BLaER1 (cell line): ENCODE measurements at regions not wholly inside any gene's neighbourhood (a gene's known extent, or its start where the extent isn't known, plus 50 kb on each side); places are given as distances from the start of the nearest gene placed in this dataset.

Experiments used
- H3K27ac ChIP-seq: shearing (Covaris generic); formaldehyde crosslinking; 2 replicates; pipeline ENCODE4 v1.8.1; 2022
- H3K27me3 ChIP-seq: shearing (Covaris generic); formaldehyde crosslinking; 2 replicates; pipeline ENCODE4 v1.8.1; 2022
- H3K36me3 ChIP-seq: shearing (Covaris generic); formaldehyde crosslinking; 2 replicates; pipeline ENCODE4 v1.8.1; 2022
- H3K4me1 ChIP-seq: shearing (Covaris generic); formaldehyde crosslinking; 2 replicates; pipeline ENCODE4 v1.8.1; 2022
- H3K4me2 ChIP-seq: shearing (Covaris generic); formaldehyde crosslinking; 2 replicates; pipeline ENCODE4 v1.8.1; 2022
- H3K4me3 ChIP-seq: shearing (Covaris generic); formaldehyde crosslinking; 2 replicates; pipeline ENCODE4 v1.8.1; 2022
- H3K9ac ChIP-seq: shearing (Covaris generic); formaldehyde crosslinking; 2 replicates; pipeline ENCODE4 v1.8.1; 2022
- H3K9me3 ChIP-seq: shearing (Covaris generic); formaldehyde crosslinking; 2 replicates; pipeline ENCODE4 v1.8.1; 2022
- H4K20me1 ChIP-seq: shearing (Covaris generic); formaldehyde crosslinking; 2 replicates; pipeline ENCODE4 v1.8.1; 2022
- Cebpa-rat ChIP-seq: shearing (Covaris generic); IDR thresholded peaks from 2 replicates; pipeline ENCODE4 v1.8.1; 2022

- Histone ChIP-seq H4K20me1 (no peaks in the 10 kb centered on the region), H3K27me3 (no peaks in the 10 kb centered on the region), H3K27ac (no peak overlapping the region), H3K9ac (no peak overlapping the region), H3K4me1 (no peaks in the 10 kb centered on the region), H3K4me3 (no peak overlapping the region), H3K4me2 (no peak overlapping the region), H3K9me3 (no peaks in the 10 kb centered on the region), H3K36me3 (no peaks in the 10 kb centered on the region)
- no peak for TF ChIP-seq Cebpa-rat
Measured at GRCh38 chr6:106005013-106005412, 81.1 kb upstream of the PRDM1 start.

DNA sequence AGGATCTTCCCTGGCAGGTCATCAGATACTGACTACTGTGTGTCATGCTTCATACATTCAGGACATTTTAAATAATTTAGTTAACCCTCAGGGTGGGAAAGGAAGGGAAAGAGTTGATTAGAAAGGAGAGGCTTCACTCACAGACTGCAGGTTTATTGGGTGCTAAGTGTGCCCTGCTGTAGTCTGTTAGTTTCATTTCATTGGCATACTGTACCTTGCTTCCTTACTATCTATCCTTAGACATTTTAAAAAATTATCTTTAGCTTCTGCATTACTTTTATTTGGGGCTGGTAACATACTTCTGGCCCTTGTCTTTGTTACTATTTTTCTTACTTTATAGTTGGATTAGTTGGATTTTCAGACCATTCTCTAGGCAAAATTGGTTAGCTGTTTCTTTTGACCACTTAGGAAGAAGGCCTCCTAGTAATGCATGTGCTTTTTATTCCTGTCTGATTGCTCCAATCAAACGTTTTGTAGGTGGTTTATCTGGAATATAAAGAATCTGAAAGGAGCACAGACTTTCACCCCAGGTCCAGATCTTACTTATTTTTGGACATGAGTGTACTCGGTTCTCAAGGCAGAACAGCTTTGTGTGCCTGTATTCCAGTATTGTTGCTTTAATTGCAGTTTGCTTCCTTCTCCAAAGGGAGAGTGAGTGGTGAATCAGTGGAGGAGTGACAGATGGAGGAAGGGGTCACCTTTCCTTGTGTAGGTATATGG is 82.7 kb upstream of the PRDM1 start:
- Histone ChIP-seq H3K27ac (no peak overlapping the region), H3K9ac (no peak overlapping the region)

DNA sequence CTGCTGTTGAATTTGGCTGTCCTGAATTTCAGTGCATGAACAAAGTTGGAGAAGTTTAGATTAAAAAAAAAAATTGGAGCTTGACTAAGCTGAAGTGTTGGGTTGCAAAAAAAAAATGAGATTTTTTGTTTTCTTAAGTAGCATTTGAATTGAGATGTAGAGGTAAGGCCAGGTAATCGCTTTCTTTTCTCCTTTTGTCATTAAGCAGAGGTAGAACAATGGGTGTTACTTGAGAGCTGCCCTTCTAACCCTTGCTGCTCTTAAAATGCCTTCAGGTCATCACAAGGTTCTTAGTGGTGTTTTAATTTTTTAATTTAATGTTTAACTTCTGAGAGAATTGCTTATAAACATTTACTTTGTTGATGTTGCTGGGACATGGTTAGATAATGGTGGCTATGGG is 84.1 kb upstream of the PRDM1 start:
- no peak for TF ChIP-seq Cebpa-rat
- no peaks in the 10 kb centered on the region for H3K4me1 ChIP-seq
- H3K4me2 ChIP-seq = no peak overlapping the region
- no peak overlapping the region for H3K4me3 ChIP-seq
- H3K27me3 ChIP-seq = peaks cover 7% of the 10 kb centered on the region
- peaks cover 4% of the 10 kb centered on the region; the same call in 1 of the 2 replicates for H4K20me1 ChIP-seq
- H3K9ac ChIP-seq = no peak overlapping the region
- no peak overlapping the region for H3K27ac ChIP-seq
- H3K9me3 ChIP-seq = no peaks in the 10 kb centered on the region
- H3K36me3 ChIP-seq = no peaks in the 10 kb centered on the region

More for the DNA sequence above, 82.7 kb upstream of the PRDM1 start:
- Histone ChIP-seq H3K27me3 (no peaks in the 10 kb centered on the region), H3K4me2 (no peak overlapping the region), H3K36me3 (no peaks in the 10 kb centered on the region), H3K4me1 (no peaks in the 10 kb centered on the region), H3K9me3 (no peaks in the 10 kb centered on the region), H4K20me1 (no peaks in the 10 kb centered on the region), H3K4me3 (no peak overlapping the region)
- no peak for TF ChIP-seq Cebpa-rat

DNA sequence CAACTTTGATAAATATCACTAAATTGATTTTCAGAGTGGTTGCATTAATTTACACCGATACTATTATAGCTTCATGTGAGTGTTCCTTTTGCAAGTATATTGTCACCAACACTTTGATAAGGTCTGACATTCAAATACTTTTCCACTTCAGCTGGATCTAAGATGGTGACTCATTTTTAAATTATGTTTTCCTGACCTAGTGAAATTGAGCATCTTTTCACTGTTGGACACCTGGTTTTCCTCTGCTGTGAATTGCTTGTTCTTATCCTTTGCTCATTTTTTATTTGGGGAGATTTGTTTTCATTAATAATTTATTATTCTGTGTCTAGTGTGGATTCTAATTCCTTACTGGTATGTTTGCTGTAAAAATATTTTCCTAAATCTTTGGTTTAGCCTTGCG is 85.2 kb upstream of the PRDM1 start:
- no peak overlapping the region for H3K4me3 ChIP-seq

DNA sequence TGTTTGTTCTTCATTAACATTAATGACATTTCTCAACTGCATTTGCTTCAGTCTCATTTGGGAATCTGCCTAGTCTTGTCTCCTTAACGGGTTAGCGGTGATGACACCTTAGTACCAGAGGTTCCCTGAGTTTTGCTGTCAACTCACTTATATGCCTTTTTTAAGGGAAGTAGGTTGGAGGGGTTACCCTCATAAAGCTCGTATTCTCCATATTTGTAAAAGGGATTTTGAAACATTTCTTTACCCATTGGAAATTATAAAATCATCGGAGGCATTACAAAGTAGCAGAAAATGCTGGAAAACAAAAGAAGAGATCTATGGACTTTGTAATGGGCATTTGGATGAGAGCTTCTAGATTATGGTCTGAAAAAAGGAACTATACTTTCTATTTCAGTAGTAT is 88.7 kb upstream of the PRDM1 start:
- peaks cover 52% of the 10 kb centered on the region for H3K27me3 ChIP-seq
- H4K20me1 ChIP-seq = peaks cover 32% of the 10 kb centered on the region; the same call in 1 of the 2 replicates
- H3K9me3 ChIP-seq = 0 out of 2 replicates have a peak, but pooled peaks cover 4% of the 10 kb centered on the region
- H3K9ac ChIP-seq = no peak overlapping the region
- H3K36me3 ChIP-seq = no peaks in the 10 kb centered on the region
- no peak overlapping the region for H3K4me2 ChIP-seq
- H3K4me3 ChIP-seq = no peak overlapping the region
- H3K27ac ChIP-seq = no peak overlapping the region
- no peak for TF ChIP-seq Cebpa-rat
- peaks cover 19% of the 10 kb centered on the region for H3K4me1 ChIP-seq

More for the DNA sequence above, 85.2 kb upstream of the PRDM1 start:
- no peak overlapping the region for H3K4me2 ChIP-seq
- no peaks in the 10 kb centered on the region for H3K4me1 ChIP-seq
- peaks cover 10% of the 10 kb centered on the region; the same call in 1 of the 2 replicates for H4K20me1 ChIP-seq
- TF ChIP-seq Cebpa-rat = no peak
- H3K9me3 ChIP-seq = no peaks in the 10 kb centered on the region
- no peak overlapping the region for H3K9ac ChIP-seq
- H3K27me3 ChIP-seq = peaks cover 18% of the 10 kb centered on the region
- H3K36me3 ChIP-seq = no peaks in the 10 kb centered on the region
- no peak overlapping the region for H3K27ac ChIP-seq

DNA sequence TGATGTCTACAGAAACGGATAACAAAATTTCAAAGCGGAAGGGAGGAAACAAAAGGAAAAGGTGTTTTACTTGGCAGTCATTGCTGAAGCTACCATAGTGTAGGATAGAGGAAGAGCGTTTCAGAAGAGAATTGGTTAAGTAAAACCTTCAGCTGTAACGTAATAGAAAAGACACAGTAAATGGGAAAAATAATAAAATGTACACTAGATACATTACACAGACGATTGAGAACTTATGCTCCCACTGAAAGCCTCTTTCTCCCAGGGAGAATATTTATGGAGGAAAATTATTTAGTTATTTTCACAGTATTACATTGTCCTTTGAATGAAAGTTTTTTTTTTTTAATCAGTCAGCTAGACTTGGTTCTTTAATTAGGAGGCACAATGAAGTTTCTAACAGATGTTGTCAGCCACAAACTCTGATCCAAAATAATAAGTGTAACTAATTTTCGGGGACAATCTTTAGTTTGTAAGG is 90.7 kb upstream of the PRDM1 start:
- H3K9me3 ChIP-seq = 0 out of 2 replicates have a peak, but pooled peaks cover 4% of the 10 kb centered on the region
- H3K4me2 ChIP-seq = peak overlapping the region; percentile 88; the same call in 1 of the 2 replicates
- no peak overlapping the region for H3K9ac ChIP-seq
- H4K20me1 ChIP-seq = peaks cover 32% of the 10 kb centered on the region; the same call in 1 of the 2 replicates
- peaks cover 66% of the 10 kb centered on the region for H3K27me3 ChIP-seq
- no peak overlapping the region for H3K4me3 ChIP-seq
- H3K27ac ChIP-seq = no peak overlapping the region
- no peak for TF ChIP-seq Cebpa-rat
- H3K4me1 ChIP-seq = peaks cover 23% of the 10 kb centered on the region
- H3K36me3 ChIP-seq = no peaks in the 10 kb centered on the region

- Histone ChIP-seq H4K20me1 (peaks cover 32% of the 10 kb centered on the region; the same call in 1 of the 2 replicates), H3K4me2 (peak overlapping the region; percentile 88), H3K4me3 (peak overlapping the region; percentile 67), H3K27ac (no peak overlapping the region), H3K36me3 (no peaks in the 10 kb centered on the region), H3K9me3 (0 out of 2 replicates have a peak, but pooled peaks cover 4% of the 10 kb centered on the region), H3K27me3 (peaks cover 72% of the 10 kb centered on the region), H3K9ac (peak overlapping the region; percentile 30; the same call in 1 of the 2 replicates), H3K4me1 (peaks cover 23% of the 10 kb centered on the region)
- TF ChIP-seq Cebpa-rat = no peak
Measured at GRCh38 chr6:105994591-105995390, 91.3 kb upstream of the PRDM1 start.

- Histone ChIP-seq H3K27ac (no peak overlapping the region), H3K4me3 (peak overlapping the region; percentile 67), H3K4me1 (peaks cover 23% of the 10 kb centered on the region), H3K9me3 (0 out of 2 replicates have a peak, but pooled peaks cover 4% of the 10 kb centered on the region), H3K36me3 (no peaks in the 10 kb centered on the region), H3K4me2 (peak overlapping the region; percentile 88), H3K27me3 (peaks cover 76% of the 10 kb centered on the region), H4K20me1 (peaks cover 32% of the 10 kb centered on the region; the same call in 1 of the 2 replicates), H3K9ac (no peak overlapping the region)
- peak; percentile 64; the same call in 1 of the 2 replicates for TF ChIP-seq Cebpa-rat
Measured at GRCh38 chr6:105994118-105994590, 92.0 kb upstream of the PRDM1 start.

DNA sequence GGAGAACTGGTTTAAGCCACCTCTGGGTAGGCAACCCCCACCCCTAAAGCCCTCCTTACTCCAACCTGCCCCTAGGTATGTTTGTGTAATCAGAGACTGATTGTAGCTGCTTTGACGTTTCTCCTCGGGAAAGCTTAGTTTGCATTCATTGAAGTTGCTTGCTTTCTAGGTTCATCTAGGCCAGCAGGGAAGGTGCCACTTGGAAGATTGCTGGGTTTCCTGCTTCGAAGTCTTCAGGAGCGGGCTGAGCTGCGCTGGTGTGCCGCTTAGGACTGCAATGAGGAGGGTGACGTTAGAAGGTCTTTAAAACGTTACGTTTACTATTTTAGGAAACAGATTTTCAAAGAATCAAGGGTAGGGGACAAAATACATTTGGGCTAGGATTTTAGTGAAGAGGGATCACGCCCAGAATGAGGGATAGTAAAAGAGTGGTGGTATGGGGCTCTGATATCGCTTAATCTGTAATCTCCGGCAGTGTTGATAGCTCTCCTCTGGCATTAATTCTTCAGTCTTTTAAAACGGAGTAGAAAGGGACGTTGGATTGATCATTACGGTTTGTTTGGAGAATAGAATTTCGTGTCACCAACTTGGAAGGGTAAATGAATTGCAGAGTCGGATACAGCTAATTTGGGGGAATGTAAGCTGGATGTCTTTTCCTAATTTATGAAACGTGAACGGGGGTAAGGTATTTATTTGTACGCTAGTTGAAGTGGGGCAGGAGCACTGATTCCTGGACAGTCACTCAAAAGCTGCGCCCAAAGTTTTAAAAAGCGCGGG is 92.6 kb upstream of the PRDM1 start:
- Histone ChIP-seq H3K27me3 (peaks cover 76% of the 10 kb centered on the region), H3K4me3 (peak overlapping the region; percentile 67), H3K9me3 (0 out of 2 replicates have a peak, but pooled peaks cover 4% of the 10 kb centered on the region), H3K4me2 (peak overlapping the region; percentile 88), H3K36me3 (no peaks in the 10 kb centered on the region), H3K27ac (no peak overlapping the region), H3K4me1 (peaks cover 23% of the 10 kb centered on the region), H3K9ac (no peak overlapping the region), H4K20me1 (peaks cover 32% of the 10 kb centered on the region; the same call in 1 of the 2 replicates)
- no peak for TF ChIP-seq Cebpa-rat
